ENCODE measurements at regions not wholly inside any gene's neighbourhood (a gene's known extent, or its start where the extent isn't known, plus 50 kb on each side); places are given as distances from the start of the nearest gene placed in this dataset.

- TF ChIP-seq POLR2AphosphoS5 (IDR thresholded peaks at IDR 0.05; ENCODE audit: low read depth, low read length), result no peak
- no peak for TF ChIP-seq POLR2A (IDR thresholded peaks at IDR 0.05; ENCODE audit: low read depth, low read length)
- no peak for TF ChIP-seq PAX5 (IDR thresholded peaks at IDR 0.05; ENCODE audit: insufficient read depth, low read length, severe bottlenecking)
These were observed 183.2 kb upstream of the MAP3K1 start for GRCh38 chr5:56632199-56632598.

All from GM12891 (cell line).